Lower leg skin (tissue), 3 donors: ENCODE measurements at regions not wholly inside any gene's neighbourhood (a gene's known extent, or its start where the extent isn't known, plus 50 kb on each side); places are given as distances from the start of the nearest gene placed in this dataset.

Experiments
- POLR2A ChIP-seq, 2 donors: fragments of 450-650 bp; IDR thresholded peaks; one replicate each; pipeline ENCODE4 v1.6.1; 2016 to 2017; ENCODE audit warnings: antibody characterized with exemption in 2 of 2, mild to moderate bottlenecking in 1 of 2, moderate library complexity in 1 of 2
- TF ChIP-seq, protein P1 (sequence below), 3 donors: fragments of 450-650 bp; IDR thresholded peaks; one replicate each; pipeline ENCODE4 v1.5.1; 2016; ENCODE audit warnings: antibody characterized with exemption in 3 of 3, mild to moderate bottlenecking in 3 of 3, moderate library complexity in 2 of 3

DNA sequence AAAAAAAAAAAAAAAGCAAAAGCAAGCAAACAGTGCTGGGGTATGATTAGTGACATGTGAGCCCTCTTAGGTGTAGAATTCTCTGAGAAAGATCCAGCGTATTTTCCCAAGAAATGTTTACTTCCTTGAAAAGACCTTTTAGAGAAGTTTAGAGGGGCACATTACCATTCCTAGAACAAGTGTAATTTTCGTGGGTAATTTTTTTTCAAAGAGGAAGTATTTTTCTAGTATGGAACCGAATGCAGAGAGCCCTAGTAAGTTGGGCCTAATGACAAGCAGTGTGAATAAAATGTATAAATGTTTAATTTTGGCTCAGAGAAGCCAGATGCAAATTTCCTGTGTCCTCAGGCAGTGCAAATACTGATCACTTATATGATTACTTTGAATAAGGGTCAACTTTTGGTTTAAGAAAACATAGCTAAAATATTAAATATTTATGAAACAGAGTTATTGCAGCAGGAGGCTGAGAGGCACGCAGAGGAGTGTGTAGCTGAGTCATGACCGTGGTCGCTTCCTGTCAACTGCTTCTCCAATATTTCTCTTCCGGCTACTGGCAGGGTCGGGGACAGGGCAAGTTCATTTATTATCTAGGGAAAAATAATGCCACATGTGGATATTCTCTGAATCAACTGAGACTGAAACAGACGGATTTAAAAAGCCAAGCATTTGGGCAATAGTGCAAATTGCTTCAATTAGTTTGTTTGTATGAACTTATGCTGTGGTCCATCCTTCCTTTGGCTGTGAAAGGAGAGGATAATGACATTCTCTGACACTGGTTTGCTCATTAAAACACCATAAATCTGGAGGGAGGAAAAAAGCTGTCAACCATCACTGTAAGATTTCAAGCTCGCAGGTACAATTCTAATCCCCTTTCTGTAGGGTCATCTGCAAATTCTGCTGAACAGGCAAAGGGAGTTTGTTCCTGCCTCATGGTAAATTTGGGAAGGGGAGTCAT lies 495.2 kb downstream of the GLRX3 start:
- no peak for TF ChIP-seq POLR2A (IDR thresholded peaks at IDR 0.05)
- TF ChIP-seq, protein P1, sequence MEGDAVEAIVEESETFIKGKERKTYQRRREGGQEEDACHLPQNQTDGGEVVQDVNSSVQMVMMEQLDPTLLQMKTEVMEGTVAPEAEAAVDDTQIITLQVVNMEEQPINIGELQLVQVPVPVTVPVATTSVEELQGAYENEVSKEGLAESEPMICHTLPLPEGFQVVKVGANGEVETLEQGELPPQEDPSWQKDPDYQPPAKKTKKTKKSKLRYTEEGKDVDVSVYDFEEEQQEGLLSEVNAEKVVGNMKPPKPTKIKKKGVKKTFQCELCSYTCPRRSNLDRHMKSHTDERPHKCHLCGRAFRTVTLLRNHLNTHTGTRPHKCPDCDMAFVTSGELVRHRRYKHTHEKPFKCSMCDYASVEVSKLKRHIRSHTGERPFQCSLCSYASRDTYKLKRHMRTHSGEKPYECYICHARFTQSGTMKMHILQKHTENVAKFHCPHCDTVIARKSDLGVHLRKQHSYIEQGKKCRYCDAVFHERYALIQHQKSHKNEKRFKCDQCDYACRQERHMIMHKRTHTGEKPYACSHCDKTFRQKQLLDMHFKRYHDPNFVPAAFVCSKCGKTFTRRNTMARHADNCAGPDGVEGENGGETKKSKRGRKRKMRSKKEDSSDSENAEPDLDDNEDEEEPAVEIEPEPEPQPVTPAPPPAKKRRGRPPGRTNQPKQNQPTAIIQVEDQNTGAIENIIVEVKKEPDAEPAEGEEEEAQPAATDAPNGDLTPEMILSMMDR (IDR thresholded peaks at IDR 0.05): no peak
